Right atrium auricular region (tissue), 2 donors: ENCODE measurements at regions not wholly inside any gene's neighbourhood (a gene's known extent, or its start where the extent isn't known, plus 50 kb on each side); places are given as distances from the start of the nearest gene placed in this dataset.

Experiments
- DNase-seq: peaks from one replicate; pipeline ENCODE4 v3.0.0-alpha.2; 2019; ENCODE audit warnings: low spot score
- H3K27ac ChIP-seq, 2 donors: fragments of 200-600 bp; sonication (generic); 1 replicate in 1 of 2; 2 replicates in 1 of 2; pipeline ENCODE4 v1.5.1; 2016 to 2019
- H3K27me3 ChIP-seq, 2 donors: fragments of 200-600 bp; sonication (generic); one replicate each; pipeline versions ENCODE4 v1.5.1 to v1.6.0; 2017 to 2019
- H3K36me3 ChIP-seq: fragments of 200-600 bp; sonication (generic); one replicate; pipeline ENCODE4 v1.5.1; 2016
- H3K4me1 ChIP-seq, 2 donors: fragments of 200-600 bp; sonication (generic); one replicate each; pipeline versions ENCODE4 v1.5.1 to v1.6.0; 2017 to 2019
- H3K4me3 ChIP-seq, 2 donors: fragments of 200-600 bp; sonication (generic); 1 replicate in 1 of 2; 2 replicates in 1 of 2; pipeline ENCODE4 v1.5.1; 2017 to 2019; ENCODE audit warnings: mild to moderate bottlenecking in 1 of 2, moderate library complexity in 1 of 2
- H3K9me3 ChIP-seq, 2 donors: fragments of 200-600 bp; sonication (generic); one replicate each; pipeline ENCODE4 v1.5.1; 2019
- CTCF ChIP-seq, 2 donors: fragments of 200-600 bp; sonication (generic); IDR thresholded peaks; one replicate each; pipeline ENCODE4 v1.5.1; 2019; ENCODE audit warnings: antibody characterized with exemption in 2 of 2

DNA sequence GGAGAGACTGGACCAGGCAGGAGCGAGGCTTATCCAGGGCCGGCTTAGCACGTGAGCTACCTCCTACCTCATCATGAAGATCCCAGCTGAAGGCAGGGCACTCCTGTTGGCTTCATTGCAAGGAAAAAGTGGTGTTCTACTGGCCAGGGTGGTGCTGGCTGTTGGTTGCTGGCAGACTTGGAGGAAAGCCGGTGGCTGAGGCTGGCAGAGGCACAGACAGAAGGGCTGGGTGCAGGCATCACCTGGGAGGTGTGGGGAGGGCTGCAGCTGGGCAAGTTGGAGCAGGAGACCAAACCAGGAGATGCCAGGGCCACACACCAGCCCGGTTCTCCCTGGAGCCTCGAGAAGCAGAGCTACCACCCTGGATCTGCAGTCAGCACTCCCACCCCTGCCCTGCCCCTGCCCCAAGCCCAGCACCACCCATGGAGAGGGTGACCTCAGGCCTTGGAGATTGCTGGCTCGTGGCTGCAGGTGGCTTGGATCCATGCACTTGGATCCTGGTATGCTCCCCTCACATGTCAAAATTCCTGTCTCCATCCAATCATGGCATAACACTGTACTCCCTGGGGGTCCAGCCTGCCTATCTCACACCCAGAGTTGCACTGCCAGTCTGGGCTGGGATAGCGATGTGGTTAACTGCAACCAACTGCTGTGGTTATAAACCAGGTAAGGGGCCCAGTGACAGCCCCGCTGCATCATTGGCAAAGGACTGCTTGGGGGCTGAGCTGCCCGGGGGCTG, 49.7 kb downstream of the GLI2 start:
- H3K4me3 ChIP-seq, result no peak overlapping the region
- no peak for TF ChIP-seq CTCF (IDR thresholded peaks at IDR 0.05)
- peaks cover 0 to 19% of the 10 kb centered on the region in 2 donors for H3K4me1 ChIP-seq
- H3K9me3 ChIP-seq, result no peaks in the 10 kb centered on the region
- no peak overlapping the region for H3K27ac ChIP-seq
- no peak for DNase-seq
- no peaks in the 10 kb centered on the region for H3K27me3 ChIP-seq
- no peaks in the 10 kb centered on the region for H3K36me3 ChIP-seq

- Histone ChIP-seq H3K9me3 (no peaks in the 10 kb centered on the region), H3K4me1 (peaks cover 0 to 19% of the 10 kb centered on the region in 2 donors), H3K4me3 (no peak overlapping the region), H3K27me3 (no peaks in the 10 kb centered on the region), H3K36me3 (no peaks in the 10 kb centered on the region), H3K27ac (no peak overlapping the region)
- no peak for DNase-seq
- TF ChIP-seq CTCF (IDR thresholded peaks at IDR 0.05), result no peak
These were observed 50.6 kb downstream of the GLI2 start for GRCh38 chr2:120786038-120786960.

DNA sequence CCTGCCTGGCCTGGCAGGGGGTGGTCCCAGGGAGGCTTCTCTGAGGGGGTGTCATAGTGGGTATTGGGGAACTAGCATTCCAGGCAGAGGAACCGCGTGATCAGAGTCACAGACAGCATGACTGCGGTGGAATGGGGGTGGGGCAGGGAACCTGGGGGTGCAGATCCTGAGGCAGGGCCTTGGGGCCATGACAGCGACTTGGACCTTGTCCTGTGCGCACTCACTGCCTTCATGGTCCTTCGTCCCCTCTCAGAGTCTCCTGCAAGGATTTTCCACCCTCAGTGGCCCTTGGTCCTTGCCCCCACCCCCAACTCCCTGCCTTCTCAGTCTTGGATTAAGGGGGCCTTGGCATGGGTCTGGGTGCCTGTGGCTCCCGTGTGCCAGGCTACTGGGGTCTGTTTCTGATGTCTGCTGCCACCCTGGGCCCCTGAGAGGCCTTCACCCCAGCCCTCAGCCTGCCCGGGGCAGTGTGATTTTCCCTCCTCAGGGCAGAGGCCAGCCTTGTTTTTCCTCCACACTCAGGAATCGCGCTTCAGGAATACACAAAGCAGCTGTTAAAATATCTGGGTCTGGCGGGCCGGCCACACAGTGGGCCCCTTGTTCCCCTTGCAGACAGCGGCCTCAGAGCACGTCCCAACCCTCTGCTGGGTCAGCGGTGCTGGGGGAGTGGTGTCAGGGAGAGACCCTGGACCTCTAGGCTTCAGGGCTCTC, 51.6 kb downstream of the GLI2 start:
- Histone ChIP-seq H3K27ac (no peak overlapping the region), H3K4me3 (no peak overlapping the region), H3K36me3 (no peaks in the 10 kb centered on the region), H3K27me3 (no peaks in the 10 kb centered on the region), H3K9me3 (no peaks in the 10 kb centered on the region), H3K4me1 (peaks cover 0 to 19% of the 10 kb centered on the region in 2 donors)
- no peak for DNase-seq
- TF ChIP-seq CTCF (IDR thresholded peaks at IDR 0.05), result no peak

DNA sequence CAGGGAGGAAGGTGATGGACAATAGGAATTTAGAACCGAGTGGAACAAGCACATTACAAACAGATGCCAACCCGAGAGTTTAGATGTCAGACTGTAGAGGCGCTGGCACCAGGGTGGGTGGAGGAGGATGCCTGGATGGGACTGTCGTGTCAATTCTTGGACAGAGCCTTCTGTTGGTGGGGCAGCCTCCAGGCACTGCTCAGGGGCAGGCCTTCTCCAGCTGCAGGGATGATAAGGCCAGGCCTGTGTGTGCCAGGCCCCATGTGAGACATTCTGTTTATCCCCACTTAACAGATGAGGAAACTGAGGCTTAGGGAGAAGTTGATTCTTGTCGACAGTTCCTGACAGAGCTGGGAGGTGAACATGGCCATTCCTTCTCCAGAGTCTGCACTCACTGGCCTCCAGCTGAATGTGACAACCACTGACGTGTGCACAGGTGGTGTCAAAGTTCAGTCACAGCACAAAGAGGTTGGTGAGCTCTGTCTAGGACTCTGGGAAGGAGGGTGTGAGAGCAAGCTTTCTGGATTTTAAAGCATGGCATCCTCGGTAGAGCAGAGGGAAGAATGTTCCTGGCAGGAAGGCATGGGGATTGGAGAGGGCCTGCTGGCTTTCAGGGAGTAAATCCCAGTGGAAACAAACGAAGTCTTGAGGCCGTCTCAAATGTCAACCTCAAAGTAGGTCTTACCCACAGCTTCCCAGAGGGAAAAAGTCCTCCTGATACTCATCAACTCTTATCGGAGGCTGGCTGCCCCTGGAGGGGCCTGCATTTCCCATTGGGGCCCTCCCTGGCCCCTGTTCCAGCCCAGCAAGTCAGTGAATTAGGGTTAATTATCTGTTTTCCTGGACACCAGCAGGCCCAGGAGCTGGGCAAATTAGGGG, 52.4 kb downstream of the GLI2 start:
- Histone ChIP-seq H3K36me3 (no peaks in the 10 kb centered on the region), H3K4me1 (peaks cover 0 to 14% of the 10 kb centered on the region in 2 donors)

More for the DNA sequence above, 52.4 kb downstream of the GLI2 start:
- H3K4me3 ChIP-seq, result no peak overlapping the region
- H3K27me3 ChIP-seq, result no peaks in the 10 kb centered on the region
- no peak for DNase-seq
- H3K9me3 ChIP-seq, result no peaks in the 10 kb centered on the region
- H3K27ac ChIP-seq, result no peak overlapping the region
- TF ChIP-seq CTCF (IDR thresholded peaks at IDR 0.05), result no peak
